Activated T-helper 17 cell treated with anti-CD3 and anti-CD28 coated beads, Interleukin-2, amount 50 U/mL, for 72 hours (primary cell): ENCODE measurements at regions not wholly inside any gene's neighbourhood (a gene's known extent, or its start where the extent isn't known, plus 50 kb on each side); places are given as distances from the start of the nearest gene placed in this dataset.
"Not testable (repeated sequence)": the region's sequence is repeated elsewhere in the genome, so short reads cannot be mapped to it uniquely, and the experiment has no call there.

ENCODE experiments used
- ATAC-seq: fragments of 150-1000 bp; cut with Tn5 transposase; replicated peaks from 2 replicates; pipeline ENCODE4 v1.10.0; 2021; ENCODE audit warnings: mild to moderate bottlenecking, moderate library complexity
- H3K27ac Mint-ChIP-seq: one replicate; pipeline ENCODE4 v1.8.0; 2022; ENCODE audit warnings: mixed read lengths
- H3K27me3 Mint-ChIP-seq: one replicate; pipeline ENCODE4 v1.8.0; 2022; ENCODE audit warnings: mixed read lengths
- H3K36me3 Mint-ChIP-seq: one replicate; pipeline ENCODE4 v1.8.0; 2022; ENCODE audit warnings: low read depth, mild to moderate bottlenecking, mixed read lengths
- H3K4me1 Mint-ChIP-seq: one replicate; pipeline ENCODE4 v1.8.0; 2022; ENCODE audit warnings: mixed read lengths
- H3K4me3 Mint-ChIP-seq: one replicate; pipeline ENCODE4 v1.8.0; 2022; ENCODE audit warnings: mild to moderate bottlenecking, mixed read lengths
- H3K9me3 Mint-ChIP-seq: one replicate; pipeline ENCODE4 v1.8.0; 2022; ENCODE audit warnings: mixed read lengths

GRCh38 chr4:114326358-114326757, 272.2 kb upstream of the UGT8 start:
- Mint-ChIP-seq H3K9me3 (peaks cover 3% of the 10 kb centered on the region), H3K27ac (no peak overlapping the region), H3K4me1 (no peaks in the 10 kb centered on the region), H3K27me3 (no peaks in the 10 kb centered on the region), H3K36me3 (no peaks in the 10 kb centered on the region), H3K4me3 (no peak overlapping the region)
- ATAC-seq, result no peak

DNA sequence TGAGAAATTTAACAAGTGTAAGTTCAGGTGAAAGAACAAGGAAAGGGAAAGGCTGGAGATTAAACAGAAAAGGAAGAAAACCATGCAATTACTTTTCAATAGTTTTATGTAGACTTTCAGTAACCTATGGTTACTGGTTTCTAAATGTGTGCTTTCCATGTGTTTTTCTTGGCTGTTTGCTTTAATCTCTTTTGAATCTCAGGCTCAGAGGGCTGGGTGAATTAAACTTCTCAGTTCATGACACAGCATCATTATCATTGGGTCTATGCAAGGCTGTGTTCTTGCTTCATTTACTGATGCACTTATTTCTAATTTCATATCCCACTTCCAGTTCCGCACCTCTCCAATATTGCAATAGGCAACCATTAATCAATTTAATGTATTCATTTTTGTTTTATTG, 266.5 kb upstream of the UGT8 start:
- Mint-ChIP-seq H3K4me3 (no peak overlapping the region), H3K27me3 (no peaks in the 10 kb centered on the region), H3K36me3 (no peaks in the 10 kb centered on the region), H3K4me1 (no peaks in the 10 kb centered on the region), H3K9me3 (peaks cover 6% of the 10 kb centered on the region), H3K27ac (no peak overlapping the region)
- no peak for ATAC-seq

- H3K27ac Mint-ChIP-seq, H3K27me3 Mint-ChIP-seq, H3K9me3 Mint-ChIP-seq, H3K4me3 Mint-ChIP-seq, H3K4me1 Mint-ChIP-seq, ATAC-seq, H3K36me3 Mint-ChIP-seq: not testable (repeated sequence)
Observed at GRCh38 chr4:114334363-114334762, 264.2 kb upstream of the UGT8 start.

DNA sequence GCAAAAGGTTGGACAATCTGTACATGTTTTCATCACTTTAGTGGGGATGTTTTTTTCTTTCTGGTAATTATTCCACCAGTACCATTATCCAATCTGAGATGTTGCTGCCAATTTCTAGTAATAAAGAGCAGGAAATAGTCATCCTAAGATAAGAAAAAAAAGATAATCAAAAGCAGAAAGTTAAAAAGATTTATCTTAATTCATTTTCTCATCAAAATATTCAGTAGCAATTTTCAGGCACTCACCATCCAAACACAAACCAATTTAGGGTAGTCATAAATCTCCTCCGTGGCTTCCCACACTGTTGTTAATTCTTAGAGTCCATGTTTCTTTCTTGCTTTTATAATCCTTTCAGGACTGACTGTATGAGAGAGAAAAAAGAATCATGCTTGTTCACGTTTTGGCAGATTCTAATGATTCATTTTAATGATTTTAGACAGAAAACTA, 263.7 kb upstream of the UGT8 start:
- Mint-ChIP-seq H3K27ac (no peak overlapping the region), H3K4me1 (no peaks in the 10 kb centered on the region), H3K27me3 (no peaks in the 10 kb centered on the region), H3K9me3 (peaks cover 4% of the 10 kb centered on the region), H3K36me3 (no peaks in the 10 kb centered on the region), H3K4me3 (no peak overlapping the region)
- no peak for ATAC-seq

GRCh38 chr4:114335339-114335738, 263.3 kb upstream of the UGT8 start:
- no peaks in the 10 kb centered on the region for H3K27me3 Mint-ChIP-seq
- H3K27ac Mint-ChIP-seq, result no peak overlapping the region
- ATAC-seq, result no peak
- no peaks in the 10 kb centered on the region for H3K4me1 Mint-ChIP-seq
- H3K9me3 Mint-ChIP-seq, result peaks cover 3% of the 10 kb centered on the region
- H3K4me3 Mint-ChIP-seq, result no peak overlapping the region
- H3K36me3 Mint-ChIP-seq, result no peaks in the 10 kb centered on the region

GRCh38 chr4:114343015-114343414, 255.6 kb upstream of the UGT8 start:
- Mint-ChIP-seq H3K4me3 (no peak overlapping the region), H3K27ac (no peak overlapping the region), H3K9me3 (no peaks in the 10 kb centered on the region), H3K4me1 (no peaks in the 10 kb centered on the region), H3K27me3 (peaks cover 7% of the 10 kb centered on the region), H3K36me3 (no peaks in the 10 kb centered on the region)
- no peak for ATAC-seq

- no peak for ATAC-seq
- no peak overlapping the region for H3K4me3 Mint-ChIP-seq
- H3K9me3 Mint-ChIP-seq, result no peaks in the 10 kb centered on the region
Observed at GRCh38 chr4:114349543-114350175, 248.9 kb upstream of the UGT8 start.

GRCh38 chr4:114358901-114359300, 239.7 kb upstream of the UGT8 start:
- Mint-ChIP-seq H3K27me3 (peaks cover 17% of the 10 kb centered on the region), H3K27ac (no peak overlapping the region), H3K4me1 (peaks cover 4% of the 10 kb centered on the region), H3K9me3 (no peaks in the 10 kb centered on the region), H3K36me3 (no peaks in the 10 kb centered on the region), H3K4me3 (no peak overlapping the region)
- no peak for ATAC-seq

More at GRCh38 chr4:114349543-114350175, 248.9 kb upstream of the UGT8 start:
- Mint-ChIP-seq H3K4me1 (no peaks in the 10 kb centered on the region), H3K36me3 (no peaks in the 10 kb centered on the region), H3K27me3 (peaks cover 8% of the 10 kb centered on the region), H3K27ac (no peak overlapping the region)

DNA sequence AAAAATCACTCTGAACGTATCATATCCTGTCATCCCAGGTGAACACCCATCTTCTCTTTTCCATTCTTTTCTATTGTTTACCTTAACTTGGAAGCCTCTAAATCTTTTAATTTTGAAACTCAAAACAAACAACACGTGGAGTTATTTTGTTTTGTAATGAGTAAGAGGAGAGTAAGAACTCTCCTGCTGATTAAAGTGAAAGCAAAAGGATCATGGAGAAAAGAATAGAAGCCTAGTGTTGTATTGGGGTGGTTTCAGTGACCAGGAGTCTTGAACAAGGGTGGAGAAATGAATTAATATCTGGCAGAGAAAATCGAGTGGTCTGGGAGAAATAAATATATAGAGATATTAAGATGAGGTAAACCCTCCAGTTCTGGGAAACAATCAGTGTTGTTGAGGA, 237.4 kb upstream of the UGT8 start:
- no peaks in the 10 kb centered on the region for H3K36me3 Mint-ChIP-seq
- H3K27me3 Mint-ChIP-seq, result peaks cover 14% of the 10 kb centered on the region
- peaks cover 4% of the 10 kb centered on the region for H3K4me1 Mint-ChIP-seq
- H3K27ac Mint-ChIP-seq, result no peak overlapping the region
- no peaks in the 10 kb centered on the region for H3K9me3 Mint-ChIP-seq
- H3K4me3 Mint-ChIP-seq, result no peak overlapping the region
- ATAC-seq, result no peak

DNA sequence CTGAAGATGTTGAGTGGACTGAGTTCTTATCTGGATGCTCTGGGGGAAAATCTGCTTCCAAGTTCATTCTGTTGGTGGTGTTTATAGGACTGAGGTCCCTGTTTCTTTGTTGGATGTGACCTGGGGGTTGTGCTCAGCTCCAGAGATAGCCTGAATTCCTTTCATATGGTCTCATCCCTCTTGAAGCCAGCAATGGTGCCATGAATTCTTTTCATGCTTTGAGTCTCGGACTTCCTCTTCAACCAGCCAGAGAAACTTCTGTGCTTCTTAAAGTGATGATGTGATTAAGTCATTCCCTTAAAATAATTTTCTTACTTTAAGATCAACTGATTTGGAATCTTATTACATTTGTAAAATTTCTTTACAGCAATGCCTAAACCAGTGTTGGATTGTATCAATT, 233.8 kb upstream of the UGT8 start:
- Mint-ChIP-seq H3K36me3 (no peaks in the 10 kb centered on the region), H3K27ac (no peak overlapping the region), H3K4me1 (peaks cover 4% of the 10 kb centered on the region), H3K4me3 (no peak overlapping the region), H3K27me3 (peaks cover 11% of the 10 kb centered on the region), H3K9me3 (no peaks in the 10 kb centered on the region)
- ATAC-seq, result no peak

GRCh38 chr4:114365591-114365990, 233.0 kb upstream of the UGT8 start:
- Mint-ChIP-seq H3K27me3 (peaks cover 8% of the 10 kb centered on the region), H3K4me3 (no peak overlapping the region), H3K36me3 (no peaks in the 10 kb centered on the region), H3K27ac (no peak overlapping the region), H3K9me3 (no peaks in the 10 kb centered on the region), H3K4me1 (peaks cover 4% of the 10 kb centered on the region)
- no peak for ATAC-seq

- H3K9me3 Mint-ChIP-seq, result no peaks in the 10 kb centered on the region
- H3K27me3 Mint-ChIP-seq, result peaks cover 8% of the 10 kb centered on the region
- H3K27ac Mint-ChIP-seq, result no peak overlapping the region
- no peak for ATAC-seq
- peaks cover under 1% of the 10 kb centered on the region for H3K4me1 Mint-ChIP-seq
- H3K4me3 Mint-ChIP-seq, result no peak overlapping the region
- H3K36me3 Mint-ChIP-seq, result no peaks in the 10 kb centered on the region
Observed at GRCh38 chr4:114366368-114366767, 232.2 kb upstream of the UGT8 start.

DNA sequence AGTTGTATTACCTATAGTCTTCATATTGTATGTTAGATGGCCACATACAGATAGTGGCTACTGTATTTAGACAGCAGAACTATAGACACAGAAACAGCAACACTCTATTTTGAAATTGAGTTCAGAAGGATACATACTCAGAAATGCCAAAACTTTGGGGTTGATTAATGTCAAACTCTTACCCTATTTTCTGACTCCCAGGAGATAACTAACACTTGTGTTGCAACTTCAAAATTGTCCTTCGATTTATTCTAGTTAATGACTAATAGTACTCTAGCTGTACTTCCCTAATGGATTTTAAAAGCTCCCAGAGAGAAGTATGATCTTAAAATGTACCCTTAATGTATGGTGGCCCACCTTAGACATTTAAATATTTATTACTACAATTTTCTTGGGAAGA, 229.9 kb upstream of the UGT8 start:
- no peaks in the 10 kb centered on the region for H3K36me3 Mint-ChIP-seq
- no peak overlapping the region for H3K4me3 Mint-ChIP-seq
- no peak for ATAC-seq
- H3K27ac Mint-ChIP-seq, result no peak overlapping the region
- H3K9me3 Mint-ChIP-seq, result no peaks in the 10 kb centered on the region
- peaks cover 7% of the 10 kb centered on the region for H3K27me3 Mint-ChIP-seq
- H3K4me1 Mint-ChIP-seq, result no peaks in the 10 kb centered on the region

DNA sequence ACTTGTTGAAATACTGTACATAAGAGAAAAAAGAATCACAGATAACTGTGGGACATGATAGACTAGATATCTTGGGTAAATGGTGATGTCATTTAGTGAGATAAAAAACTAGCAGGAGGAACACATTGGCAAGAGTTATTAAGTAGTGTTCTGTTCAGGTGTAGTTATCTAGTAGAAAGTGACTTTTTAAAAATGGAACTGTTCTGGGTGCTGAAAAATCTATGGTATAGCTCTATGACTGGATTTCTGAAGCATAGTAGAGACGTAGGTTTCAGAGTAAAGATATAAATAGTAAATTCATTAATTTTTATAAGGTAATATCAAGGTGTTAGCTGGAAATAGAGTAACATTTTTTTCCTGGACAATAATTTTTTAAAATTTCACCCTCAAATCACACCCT, 225.1 kb upstream of the UGT8 start:
- H3K4me1 Mint-ChIP-seq, result no peaks in the 10 kb centered on the region
- peaks cover 20% of the 10 kb centered on the region for H3K27me3 Mint-ChIP-seq
- H3K4me3 Mint-ChIP-seq, result no peak overlapping the region
- ATAC-seq, result no peak
- no peaks in the 10 kb centered on the region for H3K9me3 Mint-ChIP-seq
- no peak overlapping the region for H3K27ac Mint-ChIP-seq
- H3K36me3 Mint-ChIP-seq, result no peaks in the 10 kb centered on the region

GRCh38 chr4:114378305-114378903, 220.2 kb upstream of the UGT8 start:
- no peak for ATAC-seq
- H3K36me3 Mint-ChIP-seq, result no peaks in the 10 kb centered on the region
- H3K9me3 Mint-ChIP-seq, result no peaks in the 10 kb centered on the region
- no peaks in the 10 kb centered on the region for H3K4me1 Mint-ChIP-seq
- H3K27me3 Mint-ChIP-seq, result peaks cover 16% of the 10 kb centered on the region
- no peak overlapping the region for H3K4me3 Mint-ChIP-seq
- no peak overlapping the region for H3K27ac Mint-ChIP-seq
